K562 (cell line): ENCODE measurements at regions not wholly inside any gene's neighbourhood (a gene's known extent, or its start where the extent isn't known, plus 50 kb on each side); places are given as distances from the start of the nearest gene placed in this dataset.
"Not testable (repeated sequence)": the region's sequence is repeated elsewhere in the genome, so short reads cannot be mapped to it uniquely, and the experiment has no call there.

ENCODE experiments used
- ATAC-seq: fragments of 200-7000 bp; cut with Tn5 transposase; 3 replicates; pipeline ENCODE4 v1.9.1; 2020; ENCODE audit warnings: moderate library complexity
- BruUV-seq: library from RNA; stranded (reverse); fragments of 400-500 nt; replicated peaks from 2 replicates; lab custom pipeline; 2021; lab: Mats Ljungman, UMichigan
- CTCF ChIA-PET: fragments of 300-600 bp; formaldehyde crosslinking; extraction: SDS; loops from one replicate; lab custom pipeline; 2021; ENCODE audit warnings: low intra/inter-chr PET ratio; lab: Yijun Ruan, JAX
- POLR2A ChIA-PET: fragments of 300-600, 350-650 bp; sonication (Branson Sonifier 250); formaldehyde crosslinking; extraction: SDS; loops from one replicate; lab custom pipeline; 2021; ENCODE audit warnings: antibody characterized with exemption, inconsistent platforms; lab: Yijun Ruan, JAX
- DNase-seq, 4 experiments: peaks; one replicate each; pipeline versions ENCODE4 v3.0.0 to v3.0.0-alpha.2; 2011 to 2018; ENCODE audit warnings: low spot score in 3 of 4, mixed read lengths in 3 of 4; ENCODE audit errors: extremely low read depth in 1 of 4
- FAIRE-seq: peaks from 2 replicates; lab custom pipeline; 2011; peaks lifted over from hg19 to GRCh38; lab: Jason Lieb, UNC
- H2AFZ ChIP-seq: 2 replicates; pipeline ENCODE4 v1.6.0; 2011; ENCODE audit warnings: low read depth, low read length, control low read depth, inconsistent platforms
- H3K27ac ChIP-seq: fragments of 200-600 bp; 3 replicates; pipeline ENCODE4 v1.8.0; 2011; ENCODE audit warnings: low read depth, mild to moderate bottlenecking, control low read depth, inconsistent platforms, low read length, moderate library complexity, mixed read lengths; ENCODE audit errors: extremely low read depth
- H3K27me3 ChIP-seq, 2 experiments: fragments of 300-600 bp in 1 of 2; 2 replicates in 1 of 2; 3 replicates in 1 of 2; pipeline versions ENCODE4 v1.6.0 to v1.8.0; 2011; ENCODE audit warnings: inconsistent platforms in 2 of 2, low read length in 2 of 2, mild to moderate bottlenecking in 1 of 2, mixed read lengths in 1 of 2, moderate library complexity in 1 of 2; ENCODE audit not compliant: control insufficient read depth in 2 of 2, insufficient read depth in 2 of 2
- H3K36me3 ChIP-seq: fragments of 300-600 bp; 3 replicates; pipeline ENCODE4 v1.8.0; 2011; ENCODE audit warnings: mild to moderate bottlenecking, low read length, inconsistent platforms; ENCODE audit not compliant: control insufficient read depth, insufficient read depth
- H3K4me1 ChIP-seq, 2 experiments: fragments of 200-600 bp in 1 of 2; replicated peaks in 1 of 2; 2 replicates in 1 of 2; 3 replicates in 1 of 2; pipeline versions ENCODE4 v1.5.1 to v1.8.0; 2011; ENCODE audit warnings: inconsistent platforms in 2 of 2, low read length in 2 of 2, mild to moderate bottlenecking in 1 of 2, mixed read lengths in 1 of 2, moderate library complexity in 1 of 2; ENCODE audit not compliant: control insufficient read depth in 2 of 2, insufficient read depth in 2 of 2
- H3K4me2 ChIP-seq: 2 replicates; pipeline ENCODE4 v1.6.1; 2011; ENCODE audit warnings: low read length, control low read depth, inconsistent platforms, mixed read lengths; ENCODE audit not compliant: insufficient read depth
- H3K4me3 ChIP-seq: fragments of 200-600 bp; sonication (generic), shearing (Covaris generic); 2 replicates; pipeline ENCODE4 v1.5.1; 2016; ENCODE audit warnings: control low read depth, inconsistent platforms
- H3K79me2 ChIP-seq: fragments of 200-600 bp; 3 replicates; pipeline ENCODE4 v1.8.0; 2011; ENCODE audit warnings: low read length, inconsistent platforms; ENCODE audit not compliant: control insufficient read depth, insufficient read depth
- H3K9ac ChIP-seq, 2 experiments: 2 replicates each; pipeline versions ENCODE4 v1.6.0 to v1.6.1; 2011; ENCODE audit warnings: low read depth in 2 of 2, low read length in 2 of 2, control low read depth in 1 of 2, inconsistent platforms in 1 of 2, mild to moderate bottlenecking in 1 of 2, mixed read lengths in 1 of 2; ENCODE audit not compliant: insufficient read depth in 1 of 2
- H3K9me1 ChIP-seq: one replicate; pipeline ENCODE4 v1.6.0; 2011; ENCODE audit warnings: inconsistent platforms, mild to moderate bottlenecking, low read length, moderate library complexity; ENCODE audit not compliant: control insufficient read depth, insufficient read depth
- H3K9me3 ChIP-seq: replicated peaks from 2 replicates; pipeline ENCODE4 v1.5.1; 2011; ENCODE audit warnings: low read depth, low read length, inconsistent platforms; ENCODE audit not compliant: control insufficient read depth, insufficient read depth
- H4K20me1 ChIP-seq: replicated peaks from 2 replicates; pipeline ENCODE4 v1.6.1; 2011; ENCODE audit warnings: low read length, inconsistent platforms, mixed read lengths; ENCODE audit not compliant: control insufficient read depth, insufficient read depth
- GABPB1 ChIP-seq: sonication (generic); formaldehyde crosslinking; IDR thresholded peaks from 2 replicates; pipeline ENCODE4 v1.8.0; 2022; ENCODE audit warnings: mild to moderate bottlenecking, missing genetic modification reagents
- KAT2B ChIP-seq: IDR thresholded peaks from one replicate; pipeline ENCODE4 v1.6.1; 2012; ENCODE audit warnings: low read depth, mild to moderate bottlenecking, control low read depth, inconsistent platforms, low read length, moderate library complexity
- PHF20 ChIP-seq: fragments of 450-650 bp; IDR thresholded peaks from 2 replicates; pipeline ENCODE4 v1.6.1; 2018; ENCODE audit not compliant: partially characterized antibody
- ZNF436 ChIP-seq: fragments of 250-450, 450-650 bp; sonication (Bioruptor Pico); formaldehyde crosslinking; IDR thresholded peaks from 2 replicates; pipeline ENCODE4 v1.7.0; 2020; ENCODE audit warnings: mild to moderate bottlenecking
- WGBS: fragments of 100-300 bp; shearing (Covaris generic); methylation state at CpG from one replicate; pipeline ENCODE4 v1.1.6; 2016; ENCODE audit warnings: low coverage, mixed read lengths; ENCODE audit not compliant: insufficient coverage; ENCODE audit errors: missing lambda C conversion rate; 5-methylcytosine and 5-hydroxymethylcytosine counted together
- in situ Hi-C: fragments of 300-500 bp; cut with MboI; formaldehyde crosslinking; loops from 4 replicates; pipeline ENCODE4 v1.15.0; 2018; ENCODE audit warnings: inconsistent platforms, mixed read lengths
- intact Hi-C: fragments of 100-400 bp; cut with micrococcal nuclease; formaldehyde crosslinking; loops from 2 replicates; pipeline ENCODE4 v1.14.2; 2022
- TF ChIP-seq, protein P1 (sequence below), 2 experiments: IDR thresholded peaks in 1 of 2; conservative IDR thresholded peaks in 1 of 2; 2 replicates each; pipeline ENCODE4 v1.6.1; 2016; ENCODE audit warnings: low read depth in 2 of 2, mild to moderate bottlenecking in 1 of 2, missing compliant biosample characterization in 1 of 2, missing genetic modification characterization in 1 of 2, moderate library complexity in 1 of 2

DNA sequence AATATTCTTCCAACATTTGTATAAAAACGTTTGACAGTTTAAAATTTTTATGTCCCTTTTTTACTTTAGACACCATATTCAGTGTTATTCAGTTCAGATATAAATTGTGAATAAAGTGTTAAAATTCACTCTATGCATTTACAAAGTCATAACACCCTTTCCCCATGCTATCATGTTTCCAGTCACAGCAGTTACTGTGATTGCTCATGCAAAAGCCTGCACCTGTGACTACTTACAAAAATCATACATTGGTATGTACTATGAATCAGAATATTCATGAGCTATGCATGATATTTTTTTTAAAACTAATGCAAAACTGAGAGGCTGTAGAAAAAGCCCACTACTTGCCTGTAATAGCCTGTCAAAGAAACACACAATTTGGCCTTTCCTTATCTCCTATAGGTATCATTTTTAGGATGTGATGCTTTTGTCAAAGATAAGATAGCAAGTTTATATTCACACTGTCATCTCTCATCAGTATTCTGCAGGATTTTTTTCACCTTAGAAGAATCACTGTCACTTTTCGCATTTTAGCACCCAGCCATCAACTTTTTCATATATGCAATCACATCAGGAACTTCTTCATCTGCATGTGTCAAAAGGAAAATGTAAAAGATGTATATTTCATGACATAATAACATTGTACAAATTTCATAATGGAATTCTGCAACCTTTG is 443.2 kb downstream of the C12orf50 start (continued):
- TF ChIP-seq KAT2B (no peak), PHF20 (no peak), GABPB1 (CRISPR knock-in tag) (no peak), ZNF436 (CRISPR knock-in tag) (no peak)
- TF ChIP-seq, protein P1, sequence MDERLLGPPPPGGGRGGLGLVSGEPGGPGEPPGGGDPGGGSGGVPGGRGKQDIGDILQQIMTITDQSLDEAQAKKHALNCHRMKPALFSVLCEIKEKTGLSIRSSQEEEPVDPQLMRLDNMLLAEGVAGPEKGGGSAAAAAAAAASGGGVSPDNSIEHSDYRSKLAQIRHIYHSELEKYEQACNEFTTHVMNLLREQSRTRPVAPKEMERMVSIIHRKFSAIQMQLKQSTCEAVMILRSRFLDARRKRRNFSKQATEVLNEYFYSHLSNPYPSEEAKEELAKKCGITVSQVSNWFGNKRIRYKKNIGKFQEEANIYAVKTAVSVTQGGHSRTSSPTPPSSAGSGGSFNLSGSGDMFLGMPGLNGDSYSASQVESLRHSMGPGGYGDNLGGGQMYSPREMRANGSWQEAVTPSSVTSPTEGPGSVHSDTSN (CRISPR knock-in tag; IDR thresholded peaks at IDR 0.05; ENCODE audit: low read depth): no peak
- TF ChIP-seq, protein P1 (tag; conservative IDR thresholded peaks at IDR 0.05; ENCODE audit: low read depth): no peak

DNA sequence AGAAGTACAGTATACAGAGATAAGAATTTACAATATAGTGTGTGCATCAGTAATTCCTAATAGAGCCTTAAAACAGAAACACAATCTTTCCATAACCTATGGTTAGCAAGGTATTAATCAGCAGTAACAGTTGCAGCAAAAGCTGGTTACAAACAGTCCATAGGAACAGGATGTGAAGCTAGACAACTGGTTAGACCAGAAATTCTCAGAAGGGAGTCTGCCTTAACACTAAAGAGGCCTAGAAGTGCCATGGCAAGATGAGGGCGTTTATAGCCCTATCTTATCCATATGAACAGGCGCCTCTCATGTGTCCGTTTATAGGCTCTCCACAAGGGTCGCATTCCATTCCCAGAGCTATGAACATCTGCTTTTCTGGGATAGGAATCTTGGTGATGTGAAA is 450.1 kb downstream of the C12orf50 start:
- H3K9ac ChIP-seq, H3K4me1 ChIP-seq, H4K20me1 ChIP-seq, BruUV-seq, FAIRE-seq, POLR2A ChIA-PET, H3K9me1 ChIP-seq, H3K27me3 ChIP-seq, H3K4me2 ChIP-seq, H3K36me3 ChIP-seq, H3K9me3 ChIP-seq, ATAC-seq, H3K4me3 ChIP-seq, in situ Hi-C loops, intact Hi-C loops, DNase-seq, CTCF ChIA-PET, H3K27ac ChIP-seq, H2AFZ ChIP-seq, H3K79me2 ChIP-seq: not testable (repeated sequence)
- WGBS: 0% methylated on average over 2 of the region's 4 CpGs
